PFSK-1 (cell line): ENCODE measurements at regions not wholly inside any gene's neighbourhood (a gene's known extent, or its start where the extent isn't known, plus 50 kb on each side); places are given as distances from the start of the nearest gene placed in this dataset.

ENCODE experiments used
- POLR2AphosphoS5 ChIP-seq: IDR thresholded peaks from 2 replicates; pipeline ENCODE4 v1.6.1; 2012; ENCODE audit warnings: low read depth, mild to moderate bottlenecking, control low read depth, low read length, moderate library complexity
- SIN3A ChIP-seq: IDR thresholded peaks from 2 replicates; pipeline ENCODE4 v1.6.1; 2012; ENCODE audit warnings: mild to moderate bottlenecking, low read length, moderate library complexity, borderline replicate concordance; ENCODE audit not compliant: insufficient read depth
- TAF1 ChIP-seq: IDR thresholded peaks from 2 replicates; pipeline ENCODE4 v1.6.1; 2012; ENCODE audit warnings: low read length, control low read depth, borderline replicate concordance; ENCODE audit not compliant: insufficient read depth

DNA sequence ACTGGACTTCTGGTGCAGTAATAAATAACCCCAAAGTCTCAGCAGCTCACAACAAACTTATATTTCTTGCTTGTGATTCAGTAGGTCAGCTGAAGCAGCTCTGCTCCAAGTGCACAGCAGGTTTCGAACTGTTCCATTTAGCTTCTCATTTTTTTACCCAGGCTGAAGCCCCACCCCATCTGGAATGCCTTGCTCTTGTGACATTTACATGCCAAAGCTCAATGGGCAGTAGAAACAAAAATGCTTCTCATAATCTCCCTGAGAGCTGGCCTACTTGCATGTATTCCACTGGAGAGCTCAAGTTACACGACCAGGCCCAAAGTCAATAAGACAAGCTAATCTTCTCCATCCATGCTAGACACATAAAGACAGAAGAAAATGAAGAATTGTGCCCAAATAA, 165.2 kb downstream of the HAO1 start:
- no peak for TF ChIP-seq TAF1
- TF ChIP-seq SIN3A, result no peak
- TF ChIP-seq POLR2AphosphoS5, result no peak
